HUDEP-2 (cell line): ENCODE measurements at regions not wholly inside any gene's neighbourhood (a gene's known extent, or its start where the extent isn't known, plus 50 kb on each side); places are given as distances from the start of the nearest gene placed in this dataset.

Source experiments
- DNase-seq, 76 experiments: peaks; one replicate each; lab custom pipeline; 2025; ENCODE audit not compliant: unreplicated experiment in 76 of 76; lab: John Stamatoyannopoulos, UW

GRCh38 chr9:106682420-106682819 is 180.5 kb upstream of the ZNF462 start:
- DNase-seq, result no peak

GRCh38 chr9:106683454-106683853 is 179.5 kb upstream of the ZNF462 start:
- no peak for DNase-seq

- DNase-seq, result no peak
Measured at GRCh38 chr9:106684940-106685695, 177.8 kb upstream of the ZNF462 start.

- DNase-seq, result no peak
Measured at GRCh38 chr9:106689089-106689488, 173.9 kb upstream of the ZNF462 start.

GRCh38 chr9:106691627-106692026 is 171.3 kb upstream of the ZNF462 start:
- no peak for DNase-seq

GRCh38 chr9:106693558-106693957 is 169.4 kb upstream of the ZNF462 start:
- DNase-seq, result no peak

GRCh38 chr9:106696804-106697203 is 166.2 kb upstream of the ZNF462 start:
- no peak for DNase-seq

- DNase-seq, result no peak
Measured at GRCh38 chr9:106697390-106697749, 165.6 kb upstream of the ZNF462 start.

- DNase-seq, result no peak
Measured at GRCh38 chr9:106697750-106698502, 165.0 kb upstream of the ZNF462 start.

GRCh38 chr9:106700676-106701075 is 162.3 kb upstream of the ZNF462 start:
- no peak for DNase-seq

- no peak for DNase-seq
Measured at GRCh38 chr9:106701611-106702010, 161.4 kb upstream of the ZNF462 start.

- DNase-seq, result no peak
Measured at GRCh38 chr9:106704056-106704615, 158.8 kb upstream of the ZNF462 start.

GRCh38 chr9:106707291-106707690 is 155.7 kb upstream of the ZNF462 start:
- DNase-seq, result no peak

GRCh38 chr9:106707738-106708474 is 155.1 kb upstream of the ZNF462 start:
- DNase-seq, result no peak

GRCh38 chr9:106708475-106709146 is 154.4 kb upstream of the ZNF462 start:
- DNase-seq, result no peak

GRCh38 chr9:106712279-106712678 is 150.7 kb upstream of the ZNF462 start:
- DNase-seq, result no peak

- no peak for DNase-seq
Measured at GRCh38 chr9:106713206-106713605, 149.8 kb upstream of the ZNF462 start.

- DNase-seq, result no peak
Measured at GRCh38 chr9:106716820-106717219, 146.1 kb upstream of the ZNF462 start.

- no peak for DNase-seq
Measured at GRCh38 chr9:106717686-106718085, 145.3 kb upstream of the ZNF462 start.

- no peak for DNase-seq
Measured at GRCh38 chr9:106718936-106719335, 144.0 kb upstream of the ZNF462 start.
